ENCODE measurements at regions not wholly inside any gene's neighbourhood (a gene's known extent, or its start where the extent isn't known, plus 50 kb on each side); places are given as distances from the start of the nearest gene placed in this dataset.

DNA sequence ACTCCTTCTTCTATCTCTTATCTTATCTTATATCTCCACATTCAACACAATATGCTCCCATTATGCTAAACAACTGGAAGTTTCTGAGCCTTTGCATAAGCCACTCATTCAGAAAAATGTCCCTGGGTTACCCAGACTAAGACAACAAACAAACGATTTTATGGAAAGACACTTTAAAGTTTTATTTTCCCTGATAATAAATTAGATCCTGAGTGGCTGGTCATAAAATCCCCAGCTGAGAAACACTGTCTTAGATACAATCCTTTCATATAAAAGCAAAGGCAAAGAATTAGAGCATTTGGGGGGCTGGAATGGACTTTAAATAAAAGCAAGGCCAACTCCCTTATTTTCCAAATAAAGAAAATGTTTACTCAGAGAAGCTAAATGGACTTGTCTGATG is 322.3 kb downstream of the GBE1 start:
- no peaks in the 10 kb centered on the region for H3K27me3 Mint-ChIP-seq
- no peak for DNase-seq
- H3K36me3 Mint-ChIP-seq = no peaks in the 10 kb centered on the region
- H3K27ac Mint-ChIP-seq = no peak overlapping the region
- no peaks in the 10 kb centered on the region for H3K9me3 Mint-ChIP-seq
- H3K4me1 Mint-ChIP-seq = no peaks in the 10 kb centered on the region
- no peak overlapping the region for H3K4me3 Mint-ChIP-seq

DNA sequence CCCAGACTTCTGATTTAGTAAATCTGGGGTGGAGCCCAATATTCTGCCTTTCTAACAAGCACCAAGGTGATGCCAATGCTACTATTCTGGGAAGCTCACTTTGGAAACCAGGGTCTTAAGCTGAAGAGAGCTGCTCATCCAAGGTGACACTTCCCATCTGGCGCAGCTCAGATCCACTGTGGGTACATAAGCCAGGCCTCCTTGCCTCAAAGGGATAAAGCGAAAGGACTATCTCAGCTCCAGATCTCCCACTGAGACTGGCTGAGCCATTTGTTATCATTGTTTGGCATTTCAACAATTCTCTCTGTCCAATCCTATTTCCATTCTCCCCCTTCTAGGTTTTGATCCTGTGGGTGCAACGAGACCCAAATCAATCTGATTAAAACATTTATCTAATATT is 323.8 kb downstream of the GBE1 start:
- no peaks in the 10 kb centered on the region for H3K36me3 Mint-ChIP-seq
- H3K4me3 Mint-ChIP-seq = no peak overlapping the region
- no peak for DNase-seq
- no peaks in the 10 kb centered on the region for H3K4me1 Mint-ChIP-seq
- H3K9me3 Mint-ChIP-seq = no peaks in the 10 kb centered on the region
- H3K27me3 Mint-ChIP-seq = no peaks in the 10 kb centered on the region
- H3K27ac Mint-ChIP-seq = no peak overlapping the region

DNA sequence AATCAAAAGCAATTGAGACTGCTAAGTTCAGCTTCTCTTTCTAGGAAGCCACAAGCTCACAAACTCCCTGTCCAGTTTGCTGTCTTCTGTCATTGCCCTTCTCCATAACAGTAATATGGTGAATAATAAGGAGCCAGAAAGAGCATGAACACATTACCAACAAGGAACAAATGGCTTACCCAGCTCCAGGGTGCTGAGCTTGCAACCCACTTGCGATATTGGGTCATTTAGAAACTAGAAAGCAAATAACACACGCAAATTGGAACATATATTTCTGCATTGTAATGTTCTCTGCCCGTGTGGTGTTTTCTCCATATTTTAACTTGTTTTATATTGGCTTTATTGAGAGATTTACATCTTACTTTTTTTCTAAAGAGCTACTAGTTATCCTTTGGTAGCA is 325.3 kb downstream of the GBE1 start:
- no peak for DNase-seq
- H3K9me3 Mint-ChIP-seq = no peaks in the 10 kb centered on the region
- no peak overlapping the region for H3K27ac Mint-ChIP-seq
- H3K27me3 Mint-ChIP-seq = no peaks in the 10 kb centered on the region
- no peaks in the 10 kb centered on the region for H3K36me3 Mint-ChIP-seq
- H3K4me3 Mint-ChIP-seq = no peak overlapping the region
- no peaks in the 10 kb centered on the region for H3K4me1 Mint-ChIP-seq

DNA sequence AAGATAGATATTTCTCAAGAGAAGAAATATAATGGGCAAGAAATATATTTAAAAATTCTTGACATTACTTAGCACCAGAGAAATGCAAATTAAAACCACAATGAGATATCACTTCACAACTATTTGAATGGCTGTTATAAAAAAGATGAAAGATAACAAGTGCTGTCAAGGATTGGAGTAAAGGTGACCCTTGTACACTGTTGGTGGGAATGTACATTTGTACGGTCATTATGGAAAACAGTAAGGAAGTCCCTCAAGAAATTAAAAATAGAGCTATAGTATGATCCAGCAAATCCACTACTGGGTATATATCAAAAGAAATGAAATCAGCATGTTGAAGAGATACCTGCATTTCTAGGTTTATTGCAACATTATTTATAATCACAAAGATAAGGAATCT is 326.4 kb downstream of the GBE1 start:
- no peak for DNase-seq
- Mint-ChIP-seq H3K36me3 (no peaks in the 10 kb centered on the region), H3K9me3 (no peaks in the 10 kb centered on the region), H3K27ac (no peak overlapping the region), H3K4me3 (no peak overlapping the region), H3K27me3 (no peaks in the 10 kb centered on the region), H3K4me1 (no peaks in the 10 kb centered on the region)

DNA sequence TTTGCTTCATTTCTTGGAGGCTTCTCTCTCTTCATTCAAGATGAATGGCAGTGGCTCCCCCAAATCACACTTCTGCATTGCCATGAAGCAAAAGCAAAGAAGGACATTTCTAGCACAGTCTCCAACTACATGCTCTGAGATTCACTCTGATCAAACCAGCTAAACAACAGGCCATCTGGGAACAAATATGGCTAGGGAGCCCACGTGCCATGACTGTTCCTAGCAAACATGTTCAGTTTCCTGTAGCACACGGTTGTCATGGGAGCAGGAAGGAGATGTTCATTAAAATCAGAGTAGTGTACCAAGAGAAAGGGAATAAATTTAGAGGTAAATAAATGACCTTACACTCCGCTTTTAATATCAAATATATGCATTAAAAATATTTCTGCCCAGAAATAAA is 327.3 kb downstream of the GBE1 start:
- no peaks in the 10 kb centered on the region for H3K27me3 Mint-ChIP-seq
- no peaks in the 10 kb centered on the region for H3K4me1 Mint-ChIP-seq
- no peak for DNase-seq
- no peaks in the 10 kb centered on the region for H3K36me3 Mint-ChIP-seq
- no peak overlapping the region for H3K27ac Mint-ChIP-seq
- H3K9me3 Mint-ChIP-seq = no peaks in the 10 kb centered on the region
- H3K4me3 Mint-ChIP-seq = no peak overlapping the region

DNA sequence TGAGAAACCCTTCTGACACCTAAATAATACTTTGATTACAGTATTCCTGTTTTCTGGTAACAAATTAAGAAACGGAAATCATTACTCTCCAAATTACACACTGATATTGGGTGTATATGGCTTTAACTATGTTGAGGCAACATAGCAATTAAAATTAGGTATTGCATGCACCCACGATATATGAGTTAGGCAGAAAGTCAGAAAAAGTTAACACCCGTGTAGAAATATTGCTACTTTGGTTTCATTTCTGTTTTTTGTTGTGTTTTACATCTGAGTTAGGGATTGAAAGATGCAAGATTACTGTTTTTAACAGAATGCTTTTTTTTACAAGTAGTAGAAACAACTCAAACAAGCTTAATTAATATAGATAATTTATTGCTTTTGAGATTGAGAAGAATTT is 327.8 kb downstream of the GBE1 start:
- Mint-ChIP-seq H3K27me3 (no peaks in the 10 kb centered on the region), H3K4me3 (no peak overlapping the region), H3K36me3 (no peaks in the 10 kb centered on the region), H3K9me3 (no peaks in the 10 kb centered on the region), H3K27ac (no peak overlapping the region), H3K4me1 (no peaks in the 10 kb centered on the region)
- no peak for DNase-seq

DNA sequence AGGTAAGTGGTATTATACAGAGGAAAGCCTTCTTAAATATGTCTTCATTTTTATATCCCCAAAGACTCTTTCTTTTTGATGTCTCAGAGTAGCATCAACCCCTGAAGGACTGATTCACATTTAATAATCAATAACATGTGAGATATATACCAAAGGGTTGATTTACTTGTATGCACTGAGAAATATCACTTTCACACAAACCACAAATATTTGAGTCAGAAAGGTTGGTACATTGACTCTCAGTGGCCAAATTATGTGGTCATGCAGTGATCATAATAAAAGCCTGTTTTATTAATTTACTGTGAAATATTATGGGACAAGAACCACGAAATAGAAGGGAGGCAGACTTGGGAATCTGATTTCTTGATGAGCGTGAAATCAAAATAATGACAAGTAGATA is 329.0 kb downstream of the GBE1 start:
- H3K4me1 Mint-ChIP-seq = no peaks in the 10 kb centered on the region
- H3K27ac Mint-ChIP-seq = no peak overlapping the region
- H3K9me3 Mint-ChIP-seq = no peaks in the 10 kb centered on the region
- H3K36me3 Mint-ChIP-seq = no peaks in the 10 kb centered on the region
- no peak for DNase-seq
- no peak overlapping the region for H3K4me3 Mint-ChIP-seq
- H3K27me3 Mint-ChIP-seq = no peaks in the 10 kb centered on the region

DNA sequence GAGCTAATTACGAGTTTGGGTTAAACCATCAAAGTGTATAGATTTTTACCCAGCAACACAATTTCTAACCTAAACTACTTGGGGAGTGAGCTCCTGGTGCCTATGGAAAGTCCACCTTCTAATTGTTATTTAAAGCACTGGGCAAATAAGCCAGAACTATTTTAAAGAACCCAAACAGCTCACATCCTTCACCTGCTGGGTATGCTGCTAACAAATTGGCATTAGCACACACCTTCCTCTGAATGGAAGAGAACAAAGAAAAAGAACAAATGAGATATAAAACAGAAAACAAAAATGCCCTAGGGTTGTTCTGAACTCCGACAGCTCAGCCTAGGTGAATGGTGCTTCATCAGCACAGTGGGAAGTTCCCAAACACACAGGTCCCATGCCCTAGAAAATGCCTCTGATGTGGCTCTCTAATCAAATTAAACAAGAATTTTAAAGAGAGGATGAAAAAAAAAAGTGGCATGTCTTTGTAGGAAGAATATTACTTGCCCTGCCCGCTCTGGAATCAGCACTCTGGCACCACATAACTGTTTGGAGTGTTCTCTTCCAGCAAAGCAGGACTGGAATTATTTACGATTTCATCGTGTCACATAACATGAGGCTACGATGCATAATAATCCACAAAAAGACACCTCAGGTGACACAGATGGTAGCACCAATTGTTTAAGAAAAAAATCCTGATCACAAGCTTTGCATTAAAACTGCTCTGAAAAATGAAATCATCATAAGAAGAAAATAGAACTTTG is 334.4 kb downstream of the GBE1 start:
- H3K27ac Mint-ChIP-seq = no peak overlapping the region
- no peaks in the 10 kb centered on the region for H3K4me1 Mint-ChIP-seq
- no peaks in the 10 kb centered on the region for H3K9me3 Mint-ChIP-seq
- H3K36me3 Mint-ChIP-seq = no peaks in the 10 kb centered on the region
- H3K27me3 Mint-ChIP-seq = no peaks in the 10 kb centered on the region
- DNase-seq = no peak
- no peak overlapping the region for H3K4me3 Mint-ChIP-seq

DNA sequence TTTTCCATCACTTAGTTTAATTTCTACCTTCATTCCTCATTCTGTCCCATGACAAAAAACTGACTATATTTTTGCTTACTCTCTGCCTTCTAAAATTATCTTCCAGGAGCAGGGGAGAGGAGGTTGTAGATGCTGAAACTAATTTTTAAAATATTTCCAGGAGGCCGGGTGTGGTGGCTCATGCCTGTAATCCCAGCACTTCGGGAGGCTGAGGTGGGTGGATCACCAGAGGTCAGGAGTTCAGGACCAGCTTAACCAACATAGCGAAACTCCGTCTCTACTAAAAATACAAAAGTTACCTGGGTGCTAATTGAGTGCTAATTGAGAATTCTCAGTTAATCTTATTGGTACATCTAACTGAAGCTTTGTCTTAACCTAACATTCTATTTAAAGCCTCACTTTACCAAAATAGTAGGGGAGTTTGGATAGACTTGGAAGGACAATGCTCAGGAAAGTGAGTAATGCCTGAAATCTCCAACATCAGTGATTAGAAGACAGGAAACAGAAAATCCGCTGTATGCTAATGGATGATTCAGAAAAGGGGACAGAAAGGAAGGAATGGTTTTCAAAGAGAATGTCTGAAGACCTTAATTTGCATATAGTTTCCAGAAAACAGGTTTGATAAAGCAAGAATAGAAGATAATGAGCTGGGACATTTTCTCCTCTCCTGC is 336.1 kb downstream of the GBE1 start:
- H3K9me3 Mint-ChIP-seq = no peaks in the 10 kb centered on the region
- no peak overlapping the region for H3K4me3 Mint-ChIP-seq
- no peaks in the 10 kb centered on the region for H3K4me1 Mint-ChIP-seq
- H3K27ac Mint-ChIP-seq = no peak overlapping the region
- no peaks in the 10 kb centered on the region for H3K27me3 Mint-ChIP-seq
- DNase-seq = no peak
- no peaks in the 10 kb centered on the region for H3K36me3 Mint-ChIP-seq

DNA sequence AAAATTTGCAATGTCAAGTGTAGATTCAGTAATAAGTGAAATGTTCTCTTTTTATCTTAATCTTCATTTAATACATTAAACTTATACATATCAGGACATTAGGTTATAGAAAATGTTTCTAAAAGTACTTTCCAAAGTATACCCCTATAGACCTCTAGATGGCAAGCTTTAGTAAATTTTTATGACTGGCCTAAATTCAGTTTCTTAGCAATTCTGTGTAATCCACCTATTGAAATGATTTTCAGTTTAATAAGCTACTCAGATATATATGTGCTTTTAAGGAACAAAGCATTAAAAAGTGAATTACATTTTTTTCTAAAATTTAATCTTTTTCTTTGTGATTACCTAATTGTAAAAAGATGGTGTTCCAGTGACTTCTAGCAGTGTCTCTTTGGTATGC is 342.2 kb downstream of the GBE1 start:
- no peaks in the 10 kb centered on the region for H3K4me1 Mint-ChIP-seq
- no peaks in the 10 kb centered on the region for H3K9me3 Mint-ChIP-seq
- H3K27me3 Mint-ChIP-seq = no peaks in the 10 kb centered on the region
- no peak overlapping the region for H3K27ac Mint-ChIP-seq
- no peak for DNase-seq
- no peaks in the 10 kb centered on the region for H3K36me3 Mint-ChIP-seq
- H3K4me3 Mint-ChIP-seq = no peak overlapping the region

DNA sequence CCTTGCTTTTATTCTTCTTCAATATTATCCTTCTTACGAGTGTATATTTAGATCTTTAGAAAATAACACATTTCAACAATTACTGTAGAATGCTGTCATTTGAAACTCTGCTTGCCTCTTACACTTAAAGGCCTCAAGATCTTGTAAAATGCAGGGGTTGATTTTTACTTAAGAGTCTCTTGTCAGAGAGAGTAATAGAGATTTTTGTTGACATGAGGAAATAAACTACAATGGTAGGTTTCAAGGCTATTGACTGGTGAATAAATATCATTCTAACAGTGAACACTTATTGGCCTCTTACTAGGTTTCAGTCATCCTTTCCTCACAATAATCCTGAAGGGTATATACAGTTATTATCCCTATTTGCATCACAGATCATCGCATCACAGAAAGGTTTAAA is 344.6 kb downstream of the GBE1 start:
- Mint-ChIP-seq H3K4me1 (no peaks in the 10 kb centered on the region), H3K27me3 (no peaks in the 10 kb centered on the region), H3K9me3 (no peaks in the 10 kb centered on the region), H3K4me3 (no peak overlapping the region), H3K27ac (no peak overlapping the region), H3K36me3 (no peaks in the 10 kb centered on the region)
- no peak for DNase-seq

DNA sequence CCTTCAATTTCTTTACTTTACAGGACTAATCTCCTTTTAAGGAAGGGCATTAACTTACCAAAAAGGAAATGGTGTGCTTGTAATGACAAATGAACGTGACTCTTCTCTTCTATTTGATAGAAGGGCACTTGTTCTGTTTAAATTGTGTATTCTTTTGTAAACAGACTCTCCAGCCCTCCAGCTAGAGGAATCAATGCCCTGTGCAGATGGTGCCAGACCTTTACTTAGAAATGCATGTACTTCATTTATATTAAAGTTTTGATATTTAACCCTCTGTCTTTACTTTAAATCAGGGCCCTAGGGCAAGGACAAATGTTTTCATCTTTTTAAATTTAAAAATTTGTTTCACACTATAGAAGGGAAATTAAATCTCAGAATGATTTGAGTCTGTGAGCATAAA is 355.1 kb downstream of the GBE1 start:
- peaks cover 1% of the 10 kb centered on the region for H3K9me3 Mint-ChIP-seq
- no peaks in the 10 kb centered on the region for H3K27me3 Mint-ChIP-seq
- H3K4me1 Mint-ChIP-seq = no peaks in the 10 kb centered on the region
- H3K27ac Mint-ChIP-seq = no peak overlapping the region
- H3K4me3 Mint-ChIP-seq = no peak overlapping the region
- DNase-seq = no peak
- no peaks in the 10 kb centered on the region for H3K36me3 Mint-ChIP-seq

DNA sequence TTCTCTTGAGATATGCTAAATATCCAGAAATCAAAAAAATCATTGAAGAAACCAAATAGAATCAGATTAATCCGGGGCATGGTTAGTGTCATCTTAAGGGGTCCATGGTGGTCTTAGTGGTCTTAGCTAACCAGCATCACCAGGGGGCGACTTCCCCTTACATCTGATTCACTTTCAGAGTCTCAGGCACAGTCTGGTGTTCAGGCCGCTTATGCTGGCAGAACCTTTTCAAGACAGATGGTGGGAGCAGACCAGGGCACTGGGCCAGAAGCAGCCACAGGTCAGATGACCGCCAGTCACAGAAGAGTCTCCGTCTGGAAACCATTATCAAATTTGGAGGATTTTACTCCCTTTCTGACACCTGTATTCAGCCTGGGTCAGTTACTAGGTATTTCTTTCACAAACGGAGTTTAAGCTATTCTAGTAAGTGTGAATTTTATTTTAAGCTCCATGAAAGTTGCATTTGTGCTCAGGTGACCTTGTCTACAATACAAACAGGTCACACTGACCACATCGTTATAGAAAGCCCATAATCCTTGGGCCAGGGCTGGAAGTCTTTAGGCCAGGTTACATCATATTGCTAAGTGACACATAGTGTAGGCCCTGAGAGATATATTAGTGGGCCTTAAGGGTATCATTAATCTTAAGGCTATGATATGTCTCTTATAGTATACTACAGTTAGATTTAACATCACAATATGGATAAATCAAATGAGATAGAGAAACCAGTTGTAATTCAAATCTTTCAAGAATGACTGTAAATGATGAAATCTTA is 365.5 kb downstream of the GBE1 start:
- Mint-ChIP-seq H3K36me3 (no peaks in the 10 kb centered on the region), H3K27me3 (no peaks in the 10 kb centered on the region), H3K27ac (no peak overlapping the region), H3K4me1 (no peaks in the 10 kb centered on the region), H3K4me3 (no peak overlapping the region), H3K9me3 (no peaks in the 10 kb centered on the region)
- no peak for DNase-seq

DNA sequence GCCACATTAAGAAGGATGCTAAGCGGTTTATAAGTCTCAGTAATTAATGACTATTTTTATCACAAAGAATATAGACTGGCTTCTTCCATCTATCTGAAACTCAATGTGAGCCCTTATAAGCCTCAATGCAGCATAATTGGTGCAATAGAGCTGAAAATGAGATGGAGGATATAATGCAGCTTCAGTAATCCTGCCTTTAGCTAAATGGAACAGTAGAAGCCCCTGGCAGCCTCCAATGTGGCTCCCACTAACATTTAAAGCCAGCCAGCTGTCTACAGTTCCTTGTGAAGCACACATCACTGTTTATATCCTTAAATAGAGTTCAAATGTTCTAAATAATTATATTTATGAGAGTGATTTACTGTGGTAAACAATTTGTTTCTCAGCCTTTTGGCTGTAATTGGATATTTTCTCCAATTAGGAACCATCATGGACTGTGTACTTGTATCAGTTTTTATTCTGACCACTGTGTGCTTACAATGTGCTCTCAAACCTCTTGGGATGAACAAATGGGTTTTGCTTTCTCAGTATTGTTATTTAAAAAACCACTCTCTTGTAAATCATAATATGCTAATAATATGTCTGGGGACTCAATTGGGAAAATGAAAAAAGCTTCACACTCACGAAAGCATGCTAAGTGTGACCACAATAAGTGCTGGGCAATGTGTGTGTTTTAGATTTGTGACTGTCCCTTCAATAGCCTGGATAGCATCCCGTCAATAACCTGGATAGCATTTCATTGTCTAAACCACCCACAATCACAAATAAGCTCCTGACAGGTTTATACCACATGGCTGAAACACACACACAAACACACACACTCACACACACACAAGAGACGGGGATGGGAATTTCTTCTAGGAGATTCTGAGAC is 366.6 kb downstream of the GBE1 start:
- no peak overlapping the region for H3K4me3 Mint-ChIP-seq
- H3K27me3 Mint-ChIP-seq = no peaks in the 10 kb centered on the region
- no peaks in the 10 kb centered on the region for H3K4me1 Mint-ChIP-seq
- DNase-seq = no peak
- H3K27ac Mint-ChIP-seq = no peak overlapping the region
- no peaks in the 10 kb centered on the region for H3K36me3 Mint-ChIP-seq
- no peaks in the 10 kb centered on the region for H3K9me3 Mint-ChIP-seq

DNA sequence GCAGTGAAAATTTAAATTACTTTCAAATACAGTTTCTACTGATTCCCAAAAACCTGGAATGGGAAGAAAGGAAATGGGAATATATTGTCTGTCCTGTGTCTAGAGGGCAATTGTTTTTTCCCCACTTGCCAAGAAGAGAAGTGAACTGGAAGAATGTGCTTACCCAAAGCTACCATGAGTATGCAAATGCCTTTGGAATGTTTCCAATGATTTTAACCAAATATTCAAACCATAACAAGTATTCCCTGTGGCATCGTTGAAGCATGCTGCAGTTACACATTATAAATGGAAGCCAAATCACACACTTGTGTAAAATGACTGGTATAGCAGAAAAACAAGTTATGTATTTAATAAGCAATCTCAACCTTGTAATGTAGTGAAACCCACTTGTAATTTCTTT is 368.2 kb downstream of the GBE1 start:
- Mint-ChIP-seq H3K4me1 (no peaks in the 10 kb centered on the region), H3K27me3 (no peaks in the 10 kb centered on the region), H3K4me3 (no peak overlapping the region), H3K36me3 (no peaks in the 10 kb centered on the region), H3K27ac (no peak overlapping the region), H3K9me3 (no peaks in the 10 kb centered on the region)
- DNase-seq = no peak
